ENCODE measurements at regions not wholly inside any gene's neighbourhood (a gene's known extent, or its start where the extent isn't known, plus 50 kb on each side); places are given as distances from the start of the nearest gene placed in this dataset.

- TF ChIP-seq CTCF (IDR thresholded peaks at IDR 0.05; ENCODE audit: poor library complexity, severe bottlenecking), result no peak
Observed at GRCh38 chr13:47639738-47640447, 361.2 kb downstream of the SUCLA2 start.

GRCh38 chr13:47638627-47639026, 362.4 kb downstream of the SUCLA2 start:
- Histone ChIP-seq H3K9me3 (ENCODE audit: severe bottlenecking) (peaks cover 2% of the 10 kb centered on the region), H3K27me3 (ENCODE audit: insufficient read depth, poor library complexity, severe bottlenecking) (peaks cover 2% of the 10 kb centered on the region), H3K27ac (ENCODE audit: poor library complexity, severe bottlenecking) (no peak overlapping the region), H3K4me1 (ENCODE audit: insufficient read depth, poor library complexity, severe bottlenecking) (no peaks in the 10 kb centered on the region), H3K4me3 (ENCODE audit: severe bottlenecking) (no peak overlapping the region), H3K36me3 (ENCODE audit: low read depth) (no peaks in the 10 kb centered on the region)
- ATAC-seq (ENCODE audit: low read depth), result no peak
- DNase-seq (ENCODE audit: low spot score), result no peak
- no peak for TF ChIP-seq CTCF (IDR thresholded peaks at IDR 0.05; ENCODE audit: poor library complexity, severe bottlenecking)

More at GRCh38 chr13:47639738-47640447, 361.2 kb downstream of the SUCLA2 start:
- Histone ChIP-seq H3K36me3 (ENCODE audit: low read depth) (no peaks in the 10 kb centered on the region), H3K27me3 (ENCODE audit: insufficient read depth, poor library complexity, severe bottlenecking) (peaks cover 2% of the 10 kb centered on the region), H3K27ac (ENCODE audit: poor library complexity, severe bottlenecking) (no peak overlapping the region), H3K4me1 (ENCODE audit: insufficient read depth, poor library complexity, severe bottlenecking) (no peaks in the 10 kb centered on the region), H3K4me3 (ENCODE audit: severe bottlenecking) (no peak overlapping the region), H3K9me3 (ENCODE audit: severe bottlenecking) (peaks cover 2% of the 10 kb centered on the region)
- no peak for DNase-seq (ENCODE audit: low spot score)
- no peak for ATAC-seq (ENCODE audit: low read depth)

- TF ChIP-seq CTCF (IDR thresholded peaks at IDR 0.05; ENCODE audit: poor library complexity, severe bottlenecking), result no peak
- no peak for ATAC-seq (ENCODE audit: low read depth)
- DNase-seq (ENCODE audit: low spot score), result no peak
Observed at GRCh38 chr13:47632311-47632710, 368.8 kb downstream of the SUCLA2 start.

GRCh38 chr13:47628666-47629065, 372.4 kb downstream of the SUCLA2 start:
- Histone ChIP-seq H3K4me3 (ENCODE audit: severe bottlenecking) (no peak overlapping the region), H3K36me3 (ENCODE audit: low read depth) (no peaks in the 10 kb centered on the region), H3K27me3 (ENCODE audit: insufficient read depth, poor library complexity, severe bottlenecking) (no peaks in the 10 kb centered on the region), H3K27ac (ENCODE audit: poor library complexity, severe bottlenecking) (no peak overlapping the region), H3K4me1 (ENCODE audit: insufficient read depth, poor library complexity, severe bottlenecking) (no peaks in the 10 kb centered on the region), H3K9me3 (ENCODE audit: severe bottlenecking) (no peaks in the 10 kb centered on the region)
- ATAC-seq (ENCODE audit: low read depth) (peak; percentile 48; the same call in 1 of the 3 replicates), DNase-seq (ENCODE audit: low spot score) (no peak)
- no peak for TF ChIP-seq CTCF (IDR thresholded peaks at IDR 0.05; ENCODE audit: poor library complexity, severe bottlenecking)

More at GRCh38 chr13:47632311-47632710, 368.8 kb downstream of the SUCLA2 start:
- H3K4me1 ChIP-seq (ENCODE audit: insufficient read depth, poor library complexity, severe bottlenecking), result no peaks in the 10 kb centered on the region
- H3K4me3 ChIP-seq (ENCODE audit: severe bottlenecking), result no peak overlapping the region
- H3K36me3 ChIP-seq (ENCODE audit: low read depth), result no peaks in the 10 kb centered on the region
- peaks cover 2% of the 10 kb centered on the region for H3K9me3 ChIP-seq (ENCODE audit: severe bottlenecking)
- no peak overlapping the region for H3K27ac ChIP-seq (ENCODE audit: poor library complexity, severe bottlenecking)
- H3K27me3 ChIP-seq (ENCODE audit: insufficient read depth, poor library complexity, severe bottlenecking), result peaks cover 2% of the 10 kb centered on the region

GRCh38 chr13:47623862-47624261, 377.2 kb downstream of the SUCLA2 start:
- peaks cover 2% of the 10 kb centered on the region for H3K27me3 ChIP-seq (ENCODE audit: insufficient read depth, poor library complexity, severe bottlenecking)
- ATAC-seq (ENCODE audit: low read depth), result no peak
- no peaks in the 10 kb centered on the region for H3K9me3 ChIP-seq (ENCODE audit: severe bottlenecking)
- H3K36me3 ChIP-seq (ENCODE audit: low read depth), result no peaks in the 10 kb centered on the region
- H3K4me3 ChIP-seq (ENCODE audit: severe bottlenecking), result no peak overlapping the region
- H3K4me1 ChIP-seq (ENCODE audit: insufficient read depth, poor library complexity, severe bottlenecking), result peaks cover 4% of the 10 kb centered on the region
- TF ChIP-seq CTCF (IDR thresholded peaks at IDR 0.05; ENCODE audit: poor library complexity, severe bottlenecking), result no peak
- no peak overlapping the region for H3K27ac ChIP-seq (ENCODE audit: poor library complexity, severe bottlenecking)
- DNase-seq (ENCODE audit: low spot score), result no peak

Measured in RWPE2 (cell line).